Left ventricle myocardium inferior (tissue), 1 donor: ENCODE measurements at regions not wholly inside any gene's neighbourhood (a gene's known extent, or its start where the extent isn't known, plus 50 kb on each side); places are given as distances from the start of the nearest gene placed in this dataset.

Experiments
- DNase-seq: peaks from one replicate; pipeline ENCODE4 v3.0.0-alpha.2; 2020
- H3K27ac ChIP-seq: fragments of 200-600 bp; replicated peaks from 2 replicates; pipeline ENCODE4 v1.8.0; 2021
- H3K27me3 ChIP-seq: fragments of 200-600 bp; 2 replicates; pipeline ENCODE4 v1.8.0; 2021; ENCODE audit warnings: low read depth
- H3K36me3 ChIP-seq: fragments of 200-600 bp; 2 replicates; pipeline ENCODE4 v1.8.0; 2021
- H3K4me1 ChIP-seq: fragments of 200-600 bp; 2 replicates; pipeline ENCODE4 v1.8.0; 2021
- H3K4me3 ChIP-seq: fragments of 200-600 bp; 2 replicates; pipeline ENCODE4 v1.8.0; 2021; ENCODE audit warnings: mild to moderate bottlenecking, moderate library complexity
- H3K9me3 ChIP-seq: fragments of 200-600 bp; replicated peaks from 2 replicates; pipeline ENCODE4 v1.8.0; 2021
- CTCF ChIP-seq: fragments of 200-600 bp; IDR thresholded peaks from 2 replicates; pipeline ENCODE4 v1.8.0; 2021; ENCODE audit warnings: antibody characterized with exemption, mild to moderate bottlenecking, borderline replicate concordance
- intact Hi-C: fragments of 100-400 bp; cut with micrococcal nuclease; formaldehyde crosslinking; loops from one replicate; pipeline ENCODE4 v1.11.0; 2022
- donor health status: DM: no; HTN: yes; CAD: no; lungs with severe emphysema.

GRCh38 chr1:200496937-200497336 lies 87.1 kb upstream of the ZNF281 start:
- Histone ChIP-seq H3K27me3 (peaks cover 25% of the 10 kb centered on the region), H3K27ac (no peak overlapping the region), H3K4me1 (no peaks in the 10 kb centered on the region), H3K4me3 (no peak overlapping the region), H3K9me3 (no peaks in the 10 kb centered on the region), H3K36me3 (no peaks in the 10 kb centered on the region)
- intact Hi-C loops: no loop called here
- DNase-seq: no peak
- no peak for TF ChIP-seq CTCF

- intact Hi-C loops: no loop called here
- Histone ChIP-seq H3K27ac (no peak overlapping the region), H3K4me3 (no peak overlapping the region), H3K36me3 (no peaks in the 10 kb centered on the region), H3K9me3 (no peaks in the 10 kb centered on the region), H3K27me3 (peaks cover 14% of the 10 kb centered on the region), H3K4me1 (no peaks in the 10 kb centered on the region)
- no peak for DNase-seq
- TF ChIP-seq CTCF: no peak
Measured at GRCh38 chr1:200495901-200496300, 86.1 kb upstream of the ZNF281 start.

- Histone ChIP-seq H3K36me3 (no peaks in the 10 kb centered on the region), H3K27ac (no peak overlapping the region), H3K27me3 (peaks cover 11% of the 10 kb centered on the region), H3K4me1 (peaks cover 3% of the 10 kb centered on the region), H3K4me3 (no peak overlapping the region), H3K9me3 (no peaks in the 10 kb centered on the region)
- intact Hi-C loops: no loop called here
- DNase-seq: no peak
- no peak for TF ChIP-seq CTCF
Measured at GRCh38 chr1:200493344-200493743, 83.5 kb upstream of the ZNF281 start.

- Histone ChIP-seq H3K9me3 (no peaks in the 10 kb centered on the region), H3K27ac (no peak overlapping the region), H3K36me3 (no peaks in the 10 kb centered on the region), H3K27me3 (peaks cover 17% of the 10 kb centered on the region), H3K4me3 (no peak overlapping the region), H3K4me1 (peaks cover 5% of the 10 kb centered on the region)
- no peak for TF ChIP-seq CTCF
- intact Hi-C loops: no loop called here
- DNase-seq: no peak
Measured at GRCh38 chr1:200491103-200491502, 81.3 kb upstream of the ZNF281 start.

GRCh38 chr1:200490183-200490582 lies 80.3 kb upstream of the ZNF281 start:
- H3K9me3 ChIP-seq: no peaks in the 10 kb centered on the region
- no peak for DNase-seq
- peaks cover 25% of the 10 kb centered on the region for H3K27me3 ChIP-seq
- H3K27ac ChIP-seq: no peak overlapping the region
- TF ChIP-seq CTCF: no peak
- H3K36me3 ChIP-seq: no peaks in the 10 kb centered on the region
- H3K4me1 ChIP-seq: peaks cover 5% of the 10 kb centered on the region
- intact Hi-C loops: no loop called here
- H3K4me3 ChIP-seq: no peak overlapping the region
